Endothelial cell of umbilical vein (primary cell): ENCODE measurements at regions not wholly inside any gene's neighbourhood (a gene's known extent, or its start where the extent isn't known, plus 50 kb on each side); places are given as distances from the start of the nearest gene placed in this dataset.

ENCODE experiments used
- BruUV-seq: library from RNA; stranded (reverse); fragments of 400-500 nt; replicated peaks from 2 replicates; lab custom pipeline; 2021; lab: Mats Ljungman, UMichigan
- CTCF ChIA-PET: fragments of 300-600, 350-600 bp; sonication (Branson Sonifier 250); formaldehyde crosslinking; loops from one replicate; lab custom pipeline; 2021; ENCODE audit warnings: antibody characterized with exemption, inconsistent platforms; lab: Charles Lee
- POLR2A ChIA-PET: fragments of 300-600, 350-600 bp; sonication (Branson Sonifier 250); formaldehyde crosslinking; loops from one replicate; lab custom pipeline; 2021; ENCODE audit warnings: antibody characterized with exemption, inconsistent platforms; lab: Charles Lee
- DNase-seq: peaks from one replicate; pipeline ENCODE4 v3.0.0-alpha.2; 2011; ENCODE audit warnings: low read depth, low spot score
- FAIRE-seq: peaks from 2 replicates; lab custom pipeline; 2011; peaks lifted over from hg19 to GRCh38; lab: Jason Lieb, UNC
- H2AFZ ChIP-seq: 2 replicates; pipeline ENCODE4 v1.6.0; 2012; ENCODE audit warnings: low read depth, low read length, control low read depth, inconsistent platforms
- H3K27ac ChIP-seq: 2 replicates; pipeline ENCODE4 v1.5.1; 2011; ENCODE audit warnings: low read depth, mild to moderate bottlenecking, control low read depth, low read length, moderate library complexity; ENCODE audit not compliant: insufficient read depth
- H3K27me3 ChIP-seq, 2 experiments: 2 replicates each; pipeline versions ENCODE4 v1.6.0 to v1.6.1; 2011; ENCODE audit warnings: low read length in 2 of 2, mixed read lengths in 1 of 2; ENCODE audit not compliant: control insufficient read depth in 2 of 2, insufficient read depth in 2 of 2
- H3K36me3 ChIP-seq, 2 experiments: 2 replicates in 1 of 2; 3 replicates in 1 of 2; pipeline ENCODE4 v1.5.1; 2011; ENCODE audit warnings: low read length in 2 of 2, mild to moderate bottlenecking in 1 of 2, moderate library complexity in 1 of 2; ENCODE audit not compliant: control insufficient read depth in 2 of 2, insufficient read depth in 2 of 2; ENCODE audit errors: extremely low read depth in 1 of 2
- H3K4me1 ChIP-seq: 3 replicates; pipeline ENCODE4 v1.5.1; 2011; ENCODE audit warnings: mild to moderate bottlenecking, low read length; ENCODE audit not compliant: control insufficient read depth, insufficient read depth; ENCODE audit errors: extremely low read depth
- H3K4me2 ChIP-seq: 2 replicates; pipeline ENCODE4 v1.6.1; 2011; ENCODE audit warnings: low read length, control low read depth, mixed read lengths; ENCODE audit not compliant: insufficient read depth
- H3K4me3 ChIP-seq, 3 experiments: fragments of 200-600 bp in 1 of 3; sonication (generic), shearing (Covaris generic) in 1 of 3; replicated peaks in 1 of 3; 2 replicates each; pipeline ENCODE4 v1.5.1; 2011 to 2016; ENCODE audit warnings: control low read depth in 3 of 3, low read length in 3 of 3, mild to moderate bottlenecking in 2 of 3, inconsistent platforms in 1 of 3, low read depth in 1 of 3, moderate library complexity in 1 of 3; ENCODE audit not compliant: insufficient read depth in 1 of 3
- H3K79me2 ChIP-seq: 2 replicates; pipeline ENCODE4 v1.6.0; 2012; ENCODE audit warnings: low read length, inconsistent platforms; ENCODE audit not compliant: control insufficient read depth, insufficient read depth
- H3K9ac ChIP-seq: replicated peaks from 2 replicates; pipeline ENCODE3; 2011; ENCODE audit warnings: low read length, control low read depth; ENCODE audit not compliant: insufficient read depth; ENCODE audit errors: extremely low read depth
- H3K9me1 ChIP-seq: replicated peaks from 3 replicates; pipeline ENCODE4 v1.6.0; 2011; ENCODE audit warnings: mild to moderate bottlenecking, low read length; ENCODE audit not compliant: control insufficient read depth, insufficient read depth; ENCODE audit errors: extremely low read depth
- H3K9me3 ChIP-seq: replicated peaks from 2 replicates; pipeline ENCODE4 v1.5.1; 2012; ENCODE audit warnings: low read length, inconsistent platforms; ENCODE audit not compliant: control insufficient read depth, insufficient read depth
- H4K20me1 ChIP-seq: replicated peaks from 2 replicates; pipeline ENCODE3; 2011; ENCODE audit warnings: mild to moderate bottlenecking, low read length; ENCODE audit not compliant: control insufficient read depth, insufficient read depth; ENCODE audit errors: extremely low read depth
- EZH2 ChIP-seq: IDR thresholded peaks from 2 replicates; pipeline ENCODE4 v1.6.1; 2012; ENCODE audit warnings: borderline replicate concordance, low read depth, mild to moderate bottlenecking, moderate library complexity, low read length, inconsistent platforms; ENCODE audit not compliant: severe bottlenecking
- FOS ChIP-seq: IDR thresholded peaks from 2 replicates; pipeline ENCODE4 v1.6.1; 2011; ENCODE audit warnings: mild to moderate bottlenecking, low read length, moderate library complexity, borderline replicate concordance; ENCODE audit not compliant: insufficient read depth
- GATA2 ChIP-seq: IDR thresholded peaks from 2 replicates; pipeline ENCODE4 v1.7.0; 2011; ENCODE audit warnings: low read depth, mild to moderate bottlenecking, moderate library complexity, mixed read lengths, low read length; ENCODE audit not compliant: insufficient read length, insufficient read depth
- JUN ChIP-seq: IDR thresholded peaks from 2 replicates; pipeline ENCODE4 v1.6.1; 2011; ENCODE audit warnings: borderline replicate concordance, low read depth; ENCODE audit not compliant: insufficient read length, insufficient read depth
- MAX ChIP-seq: IDR thresholded peaks from 2 replicates; pipeline ENCODE4 v1.6.1; 2011; ENCODE audit not compliant: insufficient read depth, insufficient read length
- MYC ChIP-seq: IDR thresholded peaks from one replicate; pipeline ENCODE4 v1.6.1; 2011; ENCODE audit warnings: mild to moderate bottlenecking, low read depth, low read length
- POLR2A ChIP-seq: IDR thresholded peaks from 2 replicates; pipeline ENCODE4 v1.6.1; 2012; ENCODE audit warnings: low read depth, mild to moderate bottlenecking, control low read depth, low read length
- POLR2AphosphoS5 ChIP-seq: IDR thresholded peaks from 2 replicates; pipeline ENCODE4 v1.6.1; 2012; ENCODE audit warnings: low read depth, mild to moderate bottlenecking, control low read depth, low read length, moderate library complexity; ENCODE audit not compliant: insufficient read depth
- dilution Hi-C: fragments of 300-500 bp; cut with MboI; formaldehyde crosslinking; loops from one replicate; pipeline ENCODE4 v1.15.0; 2019; ENCODE audit warnings: low sequenced_read_pairs; ENCODE audit not compliant: extremely low pct_ligation_motif_present
- intact Hi-C: fragments of 100-400 bp; cut with micrococcal nuclease; formaldehyde crosslinking; loops from one replicate; pipeline ENCODE4 v1.10.0; 2022
- TF ChIP-seq, protein P1 (sequence below), 2 donors: IDR thresholded peaks; 1 replicate in 1 of 2; 2 replicates in 1 of 2; pipeline ENCODE4 v1.5.1; 2011; ENCODE audit warnings: low read length in 2 of 2, mild to moderate bottlenecking in 2 of 2, moderate library complexity in 2 of 2, control low read depth in 1 of 2, inconsistent platforms in 1 of 2, low read depth in 1 of 2; ENCODE audit not compliant: insufficient read depth in 1 of 2; ENCODE audit errors: extremely low read depth in 1 of 2

DNA sequence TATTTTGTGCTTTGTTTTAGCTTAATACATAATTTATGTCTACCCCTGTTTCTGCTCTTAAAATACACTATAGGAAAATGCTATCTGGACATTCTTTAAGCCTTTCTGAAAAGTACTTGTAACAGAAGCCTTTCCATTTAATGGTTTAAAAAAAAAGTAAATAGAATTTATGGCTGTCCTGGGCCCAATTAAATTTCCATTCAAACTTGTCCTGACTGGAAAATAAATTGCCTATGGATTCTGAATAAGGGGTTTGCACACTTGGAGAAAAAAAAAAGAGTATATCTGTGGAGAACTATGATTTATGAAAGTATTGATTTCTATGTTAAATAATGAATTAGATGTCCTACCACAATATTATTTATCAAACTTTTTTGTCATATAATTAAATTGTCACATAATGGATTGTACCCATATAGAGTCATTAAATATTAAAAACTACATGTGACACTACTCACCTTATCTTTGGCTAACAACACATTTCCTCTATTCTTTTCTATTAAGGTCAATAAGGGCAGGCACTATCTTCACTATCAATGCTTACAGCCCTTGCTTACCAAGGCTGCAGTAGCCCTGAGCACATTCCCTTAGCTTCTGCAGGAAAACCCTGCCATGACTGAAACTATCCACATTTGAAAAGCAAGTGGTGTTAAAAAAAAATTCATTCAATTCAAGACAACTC, 396.1 kb upstream of the ROBO2 start:
- ChIA-PET POLR2A (no interaction called here), CTCF (no interaction called here)
- Histone ChIP-seq H3K4me3 (no peak overlapping the region), H3K9ac (no peak overlapping the region), H3K4me2 (no peak overlapping the region), H3K4me1 (no peaks in the 10 kb centered on the region), H3K27ac (no peak overlapping the region), H4K20me1 (no peaks in the 10 kb centered on the region), H3K79me2 (no peaks in the 10 kb centered on the region), H3K27me3 (no peaks in the 10 kb centered on the region), H2AFZ (no peak overlapping the region), H3K9me3 (peaks cover 6% of the 10 kb centered on the region), H3K36me3 (no peaks in the 10 kb centered on the region), H3K9me1 (no peaks in the 10 kb centered on the region)
- dilution Hi-C loops, result no loop called here
- FAIRE-seq (no peak), DNase-seq (no peak)
- no TSS peak for BruUV-seq
- intact Hi-C loops, result no loop called here
- no peak for TF ChIP-seq POLR2AphosphoS5
- TF ChIP-seq POLR2A, result no peak
- TF ChIP-seq MYC, result no peak
- no peak for TF ChIP-seq JUN
- no peak for TF ChIP-seq EZH2
- TF ChIP-seq MAX, result no peak
- TF ChIP-seq, protein P1, sequence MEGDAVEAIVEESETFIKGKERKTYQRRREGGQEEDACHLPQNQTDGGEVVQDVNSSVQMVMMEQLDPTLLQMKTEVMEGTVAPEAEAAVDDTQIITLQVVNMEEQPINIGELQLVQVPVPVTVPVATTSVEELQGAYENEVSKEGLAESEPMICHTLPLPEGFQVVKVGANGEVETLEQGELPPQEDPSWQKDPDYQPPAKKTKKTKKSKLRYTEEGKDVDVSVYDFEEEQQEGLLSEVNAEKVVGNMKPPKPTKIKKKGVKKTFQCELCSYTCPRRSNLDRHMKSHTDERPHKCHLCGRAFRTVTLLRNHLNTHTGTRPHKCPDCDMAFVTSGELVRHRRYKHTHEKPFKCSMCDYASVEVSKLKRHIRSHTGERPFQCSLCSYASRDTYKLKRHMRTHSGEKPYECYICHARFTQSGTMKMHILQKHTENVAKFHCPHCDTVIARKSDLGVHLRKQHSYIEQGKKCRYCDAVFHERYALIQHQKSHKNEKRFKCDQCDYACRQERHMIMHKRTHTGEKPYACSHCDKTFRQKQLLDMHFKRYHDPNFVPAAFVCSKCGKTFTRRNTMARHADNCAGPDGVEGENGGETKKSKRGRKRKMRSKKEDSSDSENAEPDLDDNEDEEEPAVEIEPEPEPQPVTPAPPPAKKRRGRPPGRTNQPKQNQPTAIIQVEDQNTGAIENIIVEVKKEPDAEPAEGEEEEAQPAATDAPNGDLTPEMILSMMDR (IDR thresholded peaks at IDR 0.05; ENCODE audit: extremely low read depth in 1 of 2, insufficient read depth in 1 of 2, low read depth in 1 of 2, low read length in 2 of 2), result no peak
- no peak for TF ChIP-seq FOS
- TF ChIP-seq GATA2, result no peak
